ENCODE measurements at regions not wholly inside any gene's neighbourhood (a gene's known extent, or its start where the extent isn't known, plus 50 kb on each side); places are given as distances from the start of the nearest gene placed in this dataset.
"Not testable (repeated sequence)": the region's sequence is repeated elsewhere in the genome, so short reads cannot be mapped to it uniquely, and the experiment has no call there.

- DNase-seq, result no peak
Observed at GRCh38 chr2:51971136-51971535, 939.2 kb upstream of the NRXN1 start.

GRCh38 chr2:51969347-51969746 lies 937.4 kb upstream of the NRXN1 start:
- no peak for DNase-seq

DNA sequence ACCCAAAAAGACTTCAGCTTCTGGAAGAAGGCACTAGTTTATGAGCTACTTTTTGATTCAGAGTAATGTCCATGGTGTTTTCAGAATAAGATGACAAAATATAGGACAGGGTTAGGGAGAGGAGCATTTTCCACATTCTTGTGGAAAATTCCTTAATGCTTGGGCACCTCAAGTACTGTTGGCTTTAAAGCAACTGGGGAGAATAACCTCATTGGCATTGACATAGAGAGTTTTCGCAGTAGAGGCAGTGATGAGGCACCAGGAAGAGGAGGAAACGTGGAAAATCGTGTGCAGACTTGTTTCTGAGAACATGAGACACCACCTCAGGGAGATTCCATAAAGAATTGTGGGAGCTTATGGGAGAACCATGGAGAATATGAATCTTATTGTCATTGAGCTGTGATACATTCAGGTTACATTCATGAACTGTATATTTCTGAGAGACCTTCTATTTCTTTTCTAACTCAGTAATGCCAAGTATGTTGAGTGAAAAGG lies 929.0 kb upstream of the NRXN1 start:
- no peak for DNase-seq

DNA sequence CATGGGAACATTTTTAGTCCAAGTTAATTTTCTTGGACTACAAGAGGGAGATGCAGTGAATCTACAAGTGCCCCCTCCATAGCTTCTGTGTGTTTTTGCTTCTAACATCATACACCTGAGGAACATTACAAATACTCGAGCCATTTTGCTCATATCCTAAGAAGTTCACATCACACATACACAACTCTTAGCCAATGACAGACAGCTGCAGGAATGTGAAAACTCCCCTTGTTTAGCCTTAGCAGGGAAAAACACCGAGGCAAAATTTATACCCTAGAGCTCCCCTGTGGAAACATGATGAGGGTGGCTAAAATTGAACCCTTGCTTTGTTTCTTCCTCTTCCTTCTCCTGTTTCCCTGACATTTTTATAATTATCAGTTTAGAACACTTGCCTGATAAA lies 928.3 kb upstream of the NRXN1 start:
- DNase-seq, result no peak

- DNase-seq, result no peak
Observed at GRCh38 chr2:51959696-51960095, 927.8 kb upstream of the NRXN1 start.

- no peak for DNase-seq
Observed at GRCh38 chr2:51953931-51954330, 922.0 kb upstream of the NRXN1 start.

DNA sequence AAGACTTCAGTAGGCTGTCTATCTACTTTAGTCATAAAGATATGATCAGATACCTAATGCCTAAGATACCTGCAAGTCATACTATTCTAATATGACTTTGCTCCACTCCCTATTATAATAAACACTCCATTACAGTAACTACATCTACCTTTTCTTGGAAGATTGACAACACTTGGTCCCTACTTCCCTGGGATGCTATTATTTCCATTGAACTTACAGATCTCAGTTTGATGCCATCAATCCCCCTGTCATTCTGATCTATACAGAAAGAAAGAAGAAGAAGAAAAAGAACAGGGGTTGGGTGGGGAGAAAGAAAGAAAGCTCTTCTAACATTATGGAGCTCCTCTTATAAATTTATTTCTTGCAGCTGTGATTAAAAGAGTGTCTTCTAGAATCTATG lies 889.1 kb upstream of the NRXN1 start:
- no peak for DNase-seq

DNA sequence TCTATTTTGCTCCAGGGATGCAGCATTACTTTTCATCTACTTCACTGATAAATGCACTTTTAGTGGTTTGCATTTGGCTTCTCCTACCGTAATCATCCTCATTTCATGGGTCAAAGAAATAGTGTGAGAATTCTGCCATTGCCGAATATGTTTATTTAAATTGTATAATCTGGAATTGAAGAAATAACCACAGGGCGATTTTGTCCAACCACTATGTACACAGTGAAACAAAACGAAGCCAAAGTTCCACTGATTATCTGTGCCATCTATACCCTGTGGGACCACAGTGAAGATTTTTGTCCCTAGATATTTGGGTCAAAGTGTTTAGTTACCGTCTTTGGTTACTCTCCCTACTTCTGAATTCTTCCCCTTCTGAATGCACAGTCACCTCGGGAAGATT lies 888.6 kb upstream of the NRXN1 start:
- DNase-seq, result no peak

- no peak for DNase-seq
Observed at GRCh38 chr2:51919395-51919794, 887.5 kb upstream of the NRXN1 start.

- no peak for DNase-seq
Observed at GRCh38 chr2:51918113-51918512, 886.2 kb upstream of the NRXN1 start.

DNA sequence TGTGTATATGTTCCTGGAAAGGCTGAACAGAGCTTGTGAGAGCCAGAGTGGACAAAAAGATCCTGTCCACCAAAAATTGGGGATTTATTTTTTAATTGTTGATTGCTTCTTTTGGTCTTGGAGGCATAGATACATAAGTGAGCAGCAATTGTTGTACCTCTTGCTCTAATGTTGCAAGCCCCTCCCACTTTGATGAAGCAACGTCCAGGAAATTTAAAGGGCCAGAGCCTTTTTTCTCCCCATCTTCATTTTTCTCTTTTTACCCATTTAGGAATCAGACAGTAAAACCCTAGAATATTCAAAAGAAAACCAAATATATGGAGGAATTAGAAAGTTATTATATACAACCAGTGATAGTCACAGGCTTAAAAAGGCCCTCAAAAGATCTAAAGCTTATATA lies 871.8 kb upstream of the NRXN1 start:
- DNase-seq, result no peak

DNA sequence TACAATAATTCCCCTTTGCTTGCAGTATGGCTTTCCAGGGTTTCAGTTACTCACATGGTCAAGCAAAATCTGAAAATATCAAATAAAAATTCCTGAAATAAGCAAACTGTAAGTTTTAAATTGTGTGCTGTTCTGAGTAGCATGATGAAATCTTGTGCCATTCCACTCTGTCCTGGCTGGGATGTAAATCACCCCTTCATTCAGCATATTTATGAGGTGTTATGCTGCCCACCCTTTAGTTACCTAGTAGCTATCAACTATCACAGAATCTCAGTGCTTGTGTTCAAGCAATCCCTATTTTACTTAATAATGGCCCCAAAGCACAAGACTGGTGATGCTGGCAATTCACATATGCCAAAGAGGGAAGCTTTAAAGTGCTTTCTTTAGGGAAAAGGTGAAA lies 867.7 kb upstream of the NRXN1 start:
- no peak for DNase-seq

GRCh38 chr2:51894584-51894983 lies 862.7 kb upstream of the NRXN1 start:
- DNase-seq, result not testable (repeated sequence)

GRCh38 chr2:51888120-51888519 lies 856.2 kb upstream of the NRXN1 start:
- no peak for DNase-seq

DNA sequence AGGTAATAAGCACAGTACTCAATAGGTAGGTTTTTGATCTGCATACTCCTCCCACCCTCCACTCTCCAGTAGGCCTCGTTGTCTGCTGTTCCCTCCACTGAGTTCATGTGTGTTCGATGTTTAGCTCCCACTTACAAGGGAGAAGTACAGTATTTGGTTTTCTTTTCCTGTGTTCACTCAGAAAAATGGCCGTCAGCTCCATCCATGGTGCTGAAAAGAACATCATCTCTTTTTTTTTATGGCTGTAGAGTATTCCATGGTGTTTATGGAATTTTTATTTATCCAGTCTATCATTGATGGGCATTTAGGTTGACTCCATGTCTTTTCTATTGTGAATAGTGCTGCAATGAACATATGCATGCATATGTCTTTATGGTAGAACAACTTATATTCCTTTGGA lies 849.7 kb upstream of the NRXN1 start:
- no peak for DNase-seq

DNA sequence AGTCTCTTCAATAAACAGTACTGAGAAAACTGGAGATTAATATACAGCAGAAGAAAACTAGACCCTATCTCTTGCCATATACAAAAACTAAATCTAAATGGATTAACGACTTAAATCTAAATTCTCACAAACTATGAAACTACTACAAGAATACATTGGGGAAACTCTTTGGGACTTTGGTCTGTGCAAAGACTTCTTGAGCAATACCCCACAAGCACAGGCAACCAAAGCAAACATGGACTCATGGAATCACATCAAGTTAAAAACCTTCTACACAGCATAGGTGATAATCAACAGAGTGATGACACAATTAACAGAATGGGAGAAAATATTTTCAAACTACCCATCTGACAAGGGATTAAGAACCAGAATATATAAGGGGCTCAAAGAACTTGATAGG lies 848.2 kb upstream of the NRXN1 start:
- no peak for DNase-seq

GRCh38 chr2:51866361-51866760 lies 834.4 kb upstream of the NRXN1 start:
- DNase-seq, result no peak

GRCh38 chr2:51859260-51859659 lies 827.3 kb upstream of the NRXN1 start:
- DNase-seq, result no peak

DNA sequence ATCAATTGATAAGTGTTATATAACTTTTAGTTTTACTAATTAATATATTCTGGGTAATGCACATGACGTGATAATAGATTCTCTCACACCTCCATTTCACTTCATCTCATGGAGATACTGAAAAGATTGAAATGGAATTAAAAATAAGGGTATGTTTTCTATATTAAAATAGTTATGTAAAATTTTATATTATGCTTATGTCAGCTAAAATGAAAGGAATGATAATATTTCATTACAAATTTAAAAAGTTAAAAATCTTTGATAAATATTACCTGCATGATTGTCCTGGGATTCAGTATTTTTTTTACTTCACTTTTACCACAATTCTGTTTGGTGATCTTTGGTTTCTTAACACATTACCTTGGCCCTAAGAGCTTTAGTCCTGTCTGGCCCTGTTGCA lies 823.8 kb upstream of the NRXN1 start:
- no peak for DNase-seq

GRCh38 chr2:51846796-51847195 lies 814.9 kb upstream of the NRXN1 start:
- no peak for DNase-seq

- no peak for DNase-seq
Observed at GRCh38 chr2:51846018-51846417, 814.1 kb upstream of the NRXN1 start.

- DNase-seq, result no peak
Observed at GRCh38 chr2:51844596-51844995, 812.7 kb upstream of the NRXN1 start.

- no peak for DNase-seq
Observed at GRCh38 chr2:51829477-51829876, 797.5 kb upstream of the NRXN1 start.

GRCh38 chr2:51825823-51826222 lies 793.9 kb upstream of the NRXN1 start:
- DNase-seq, result no peak

DNA sequence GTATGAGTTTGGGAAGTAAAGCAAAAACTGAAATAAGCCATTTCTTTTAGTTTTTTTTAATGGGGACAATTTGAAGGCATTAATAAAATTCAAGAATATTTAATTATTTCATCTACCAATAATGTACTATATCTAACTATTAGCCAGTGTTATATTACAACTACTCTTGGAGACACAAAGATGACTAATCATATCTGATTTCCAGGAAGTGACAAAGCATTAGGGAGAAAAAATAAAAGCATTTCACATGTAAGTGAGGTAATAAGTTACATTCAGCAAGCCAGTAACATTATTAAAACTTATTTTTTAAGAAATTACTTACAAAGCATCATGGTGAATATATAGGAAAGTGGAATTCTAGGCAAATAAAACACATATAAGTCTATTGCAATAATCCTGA lies 781.3 kb upstream of the NRXN1 start:
- DNase-seq, result no peak
